AG09319 (cell line): ENCODE measurements at regions not wholly inside any gene's neighbourhood (a gene's known extent, or its start where the extent isn't known, plus 50 kb on each side); places are given as distances from the start of the nearest gene placed in this dataset.

Experiments used
- DNase-seq: peaks from one replicate; pipeline ENCODE4 v3.0.0-alpha.2; 2010; ENCODE audit warnings: low read depth; ENCODE audit errors: extremely low read depth
- CTCF ChIP-seq: IDR thresholded peaks from 2 replicates; pipeline ENCODE4 v1.5.1; 2011; ENCODE audit warnings: low read depth, mild to moderate bottlenecking, inconsistent platforms, low read length, moderate library complexity

GRCh38 chr11:19474954-19475721, 234.4 kb upstream of the E2F8 start:
- no peak for DNase-seq
- TF ChIP-seq CTCF = no peak

- no peak for TF ChIP-seq CTCF
- DNase-seq = no peak
Observed at GRCh38 chr11:19474211-19474610, 233.5 kb upstream of the E2F8 start.

- TF ChIP-seq CTCF = no peak
- DNase-seq = no peak
Observed at GRCh38 chr11:19472679-19473078, 231.9 kb upstream of the E2F8 start.

GRCh38 chr11:19467904-19468303, 227.2 kb upstream of the E2F8 start:
- TF ChIP-seq CTCF = no peak
- DNase-seq = no peak

- no peak for DNase-seq
Observed at GRCh38 chr11:19466314-19466713, 225.6 kb upstream of the E2F8 start.

GRCh38 chr11:19463976-19464375, 223.2 kb upstream of the E2F8 start:
- TF ChIP-seq CTCF = no peak
- no peak for DNase-seq

More at GRCh38 chr11:19466314-19466713, 225.6 kb upstream of the E2F8 start:
- no peak for TF ChIP-seq CTCF

GRCh38 chr11:19460718-19461405, 220.1 kb upstream of the E2F8 start:
- no peak for DNase-seq
- no peak for TF ChIP-seq CTCF
